ENCODE measurements at regions not wholly inside any gene's neighbourhood (a gene's known extent, or its start where the extent isn't known, plus 50 kb on each side); places are given as distances from the start of the nearest gene placed in this dataset.

GRCh38 chr14:44099743-44100488, 407.2 kb downstream of the FSCB start:
- intact Hi-C loops (cut with micrococcal nuclease; ENCODE audit: unreplicated experiment), result loop anchor here (5.0 kb wide), 1 partner anchor 557 kb away; no protein-coding TSS in a partner anchor
- H3K27ac ChIP-seq (ENCODE audit: low read depth, low read length, poor library complexity, severe bottlenecking), result no peak overlapping the region
- H3K9me3 ChIP-seq (ENCODE audit: low read depth, low read length, poor library complexity, severe bottlenecking), result peaks cover 1% of the 10 kb centered on the region
- H3K4me3 ChIP-seq (ENCODE audit: low read depth, low read length, poor library complexity, severe bottlenecking), result no peak overlapping the region
- CTCF ChIA-PET, result no interaction called here
- H3K27me3 ChIP-seq (replicated peaks; ENCODE audit: insufficient read depth, low read depth, low read length, poor library complexity), result no peaks in the 10 kb centered on the region
- POLR2A ChIA-PET (ENCODE audit: low non-redundant PET), result no interaction called here
- H3K4me1 ChIP-seq (ENCODE audit: insufficient read depth, low read length, poor library complexity, severe bottlenecking), result peaks cover 8% of the 10 kb centered on the region
- no peak for DNase-seq (ENCODE audit: low spot score)
- TF ChIP-seq EZH2 (IDR thresholded peaks at IDR 0.05; ENCODE audit: borderline replicate concordance, low read depth, low read length, poor library complexity, severe bottlenecking) (no peak), CTCF (conservative IDR thresholded peaks at IDR 0.05; ENCODE audit: low read depth, low read length) (no peak)
- BruUV-seq (replicated peaks), result no TSS peak
- H3K36me3 ChIP-seq (ENCODE audit: insufficient read depth, low read length, poor library complexity, severe bottlenecking), result no peaks in the 10 kb centered on the region

- DNase-seq (ENCODE audit: low spot score), result no peak
- Histone ChIP-seq H3K36me3 (ENCODE audit: insufficient read depth, low read length, poor library complexity, severe bottlenecking) (no peaks in the 10 kb centered on the region), H3K4me1 (ENCODE audit: insufficient read depth, low read length, poor library complexity, severe bottlenecking) (no peaks in the 10 kb centered on the region), H3K27ac (ENCODE audit: low read depth, low read length, poor library complexity, severe bottlenecking) (no peak overlapping the region), H3K9me3 (ENCODE audit: low read depth, low read length, poor library complexity, severe bottlenecking) (no peaks in the 10 kb centered on the region), H3K27me3 (replicated peaks; ENCODE audit: insufficient read depth, low read depth, low read length, poor library complexity) (no peaks in the 10 kb centered on the region), H3K4me3 (ENCODE audit: low read depth, low read length, poor library complexity, severe bottlenecking) (no peak overlapping the region)
- TF ChIP-seq EZH2 (IDR thresholded peaks at IDR 0.05; ENCODE audit: borderline replicate concordance, low read depth, low read length, poor library complexity, severe bottlenecking) (no peak), CTCF (conservative IDR thresholded peaks at IDR 0.05; ENCODE audit: low read depth, low read length) (no peak)
- ChIA-PET POLR2A (ENCODE audit: low non-redundant PET) (no interaction called here), CTCF (no interaction called here)
- intact Hi-C loops (cut with micrococcal nuclease; ENCODE audit: unreplicated experiment), result no loop called here
- no TSS peak for BruUV-seq (replicated peaks)
Measured at GRCh38 chr14:44081146-44081545, 425.9 kb downstream of the FSCB start.

DNA sequence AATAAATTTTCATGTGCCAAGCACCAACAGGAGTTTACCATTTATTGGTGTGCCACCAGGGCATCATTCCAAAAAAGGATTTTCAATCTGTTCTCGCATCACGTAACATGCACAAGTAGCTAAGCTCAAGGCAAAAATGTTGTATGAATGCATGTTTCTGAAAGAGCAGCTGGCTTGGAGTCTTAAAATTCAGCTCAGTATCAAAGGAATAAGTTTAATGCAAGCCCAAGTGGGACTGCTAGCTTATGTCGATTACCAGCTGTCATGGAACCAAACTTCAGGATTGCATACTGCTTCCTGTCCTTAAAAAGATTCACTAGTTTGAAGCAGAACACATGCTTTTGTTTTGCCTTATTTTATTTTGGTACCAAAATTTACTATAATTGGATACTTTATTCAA, 437.0 kb downstream of the FSCB start:
- BruUV-seq (replicated peaks), result no TSS peak
- intact Hi-C loops (cut with micrococcal nuclease; ENCODE audit: unreplicated experiment), result no loop called here
- H3K27me3 ChIP-seq (replicated peaks; ENCODE audit: insufficient read depth, low read depth, low read length, poor library complexity), result no peaks in the 10 kb centered on the region
- POLR2A ChIA-PET (ENCODE audit: low non-redundant PET), result no interaction called here
- H3K27ac ChIP-seq (ENCODE audit: low read depth, low read length, poor library complexity, severe bottlenecking), result no peak overlapping the region
- peaks cover 9% of the 10 kb centered on the region for H3K9me3 ChIP-seq (ENCODE audit: low read depth, low read length, poor library complexity, severe bottlenecking)
- DNase-seq (ENCODE audit: low spot score), result no peak
- no peaks in the 10 kb centered on the region for H3K4me1 ChIP-seq (ENCODE audit: insufficient read depth, low read length, poor library complexity, severe bottlenecking)
- no peaks in the 10 kb centered on the region for H3K36me3 ChIP-seq (ENCODE audit: insufficient read depth, low read length, poor library complexity, severe bottlenecking)
- TF ChIP-seq EZH2 (IDR thresholded peaks at IDR 0.05; ENCODE audit: borderline replicate concordance, low read depth, low read length, poor library complexity, severe bottlenecking), result no peak
- no peak for TF ChIP-seq CTCF (conservative IDR thresholded peaks at IDR 0.05; ENCODE audit: low read depth, low read length)
- CTCF ChIA-PET, result no interaction called here
- no peak overlapping the region for H3K4me3 ChIP-seq (ENCODE audit: low read depth, low read length, poor library complexity, severe bottlenecking)
